Kidney epithelial cell (primary cell): ENCODE measurements at regions not wholly inside any gene's neighbourhood (a gene's known extent, or its start where the extent isn't known, plus 50 kb on each side); places are given as distances from the start of the nearest gene placed in this dataset.

ENCODE experiments used
- DNase-seq: peaks from one replicate; pipeline ENCODE4 v3.0.0-alpha.2; 2010; ENCODE audit warnings: low read depth
- H3K27me3 ChIP-seq: 2 replicates; pipeline ENCODE4 v1.6.0; 2011; ENCODE audit warnings: low read length; ENCODE audit not compliant: control insufficient read depth, insufficient read depth
- H3K36me3 ChIP-seq: 2 replicates; pipeline ENCODE4 v1.5.1; 2011; ENCODE audit warnings: low read length; ENCODE audit not compliant: control insufficient read depth, insufficient read depth
- H3K4me3 ChIP-seq: 2 replicates; pipeline ENCODE4 v1.5.1; 2011; ENCODE audit warnings: low read depth, mild to moderate bottlenecking, control low read depth, low read length
- CTCF ChIP-seq: IDR thresholded peaks from 2 replicates; pipeline ENCODE4 v1.5.1; 2011; ENCODE audit warnings: mild to moderate bottlenecking, moderate library complexity, low read length, control low read depth, inconsistent platforms; ENCODE audit not compliant: insufficient read depth, poor library complexity, severe bottlenecking

- Histone ChIP-seq H3K4me3 (no peak overlapping the region), H3K36me3 (no peaks in the 10 kb centered on the region), H3K27me3 (no peaks in the 10 kb centered on the region)
- no peak for TF ChIP-seq CTCF
- DNase-seq, result no peak
Observed at GRCh38 chr16:80142940-80143339, 397.9 kb upstream of the DYNLRB2 start.

- Histone ChIP-seq H3K4me3 (no peak overlapping the region), H3K36me3 (no peaks in the 10 kb centered on the region), H3K27me3 (no peaks in the 10 kb centered on the region)
- no peak for TF ChIP-seq CTCF
- DNase-seq, result no peak
Observed at GRCh38 chr16:80142281-80142680, 398.5 kb upstream of the DYNLRB2 start.

GRCh38 chr16:80129791-80130190 is 411.0 kb upstream of the DYNLRB2 start:
- H3K36me3 ChIP-seq, result no peaks in the 10 kb centered on the region
- TF ChIP-seq CTCF, result no peak
- no peak overlapping the region for H3K4me3 ChIP-seq
- no peaks in the 10 kb centered on the region for H3K27me3 ChIP-seq
- DNase-seq, result no peak

- Histone ChIP-seq H3K27me3 (no peaks in the 10 kb centered on the region), H3K36me3 (no peaks in the 10 kb centered on the region), H3K4me3 (no peak overlapping the region)
- TF ChIP-seq CTCF, result no peak
- no peak for DNase-seq
Observed at GRCh38 chr16:80125677-80126076, 415.1 kb upstream of the DYNLRB2 start.

- Histone ChIP-seq H3K36me3 (no peaks in the 10 kb centered on the region), H3K27me3 (no peaks in the 10 kb centered on the region), H3K4me3 (no peak overlapping the region)
- no peak for DNase-seq
- TF ChIP-seq CTCF, result no peak
Observed at GRCh38 chr16:80123189-80123588, 417.6 kb upstream of the DYNLRB2 start.

GRCh38 chr16:80122115-80122514 is 418.7 kb upstream of the DYNLRB2 start:
- H3K27me3 ChIP-seq, result no peaks in the 10 kb centered on the region
- DNase-seq, result no peak
- no peak for TF ChIP-seq CTCF
- H3K36me3 ChIP-seq, result no peaks in the 10 kb centered on the region
- H3K4me3 ChIP-seq, result no peak overlapping the region
